GM20431 (cell line): ENCODE measurements at regions not wholly inside any gene's neighbourhood (a gene's known extent, or its start where the extent isn't known, plus 50 kb on each side); places are given as distances from the start of the nearest gene placed in this dataset.
"Not testable (repeated sequence)": the region's sequence is repeated elsewhere in the genome, so short reads cannot be mapped to it uniquely, and the experiment has no call there.

Experiments
- in situ Hi-C: fragments of 300-500 bp; cut with MseI, MboI; formaldehyde crosslinking; loops from one replicate; pipeline ENCODE4 v1.15.0; 2020; ENCODE audit warnings: low sequenced_read_pairs; ENCODE audit not compliant: unreplicated experiment

GRCh38 chr19:29154163-29154562 is 58.8 kb downstream of the UQCRFS1 start:
- in situ Hi-C loops, result no loop called here

- in situ Hi-C loops, result no loop called here
Measured at GRCh38 chr19:29145756-29146155, 67.2 kb downstream of the UQCRFS1 start.

GRCh38 chr19:29143183-29143582 is 69.8 kb downstream of the UQCRFS1 start:
- in situ Hi-C loops, result no loop called here

GRCh38 chr19:29139227-29139626 is 73.7 kb downstream of the UQCRFS1 start:
- in situ Hi-C loops, result no loop called here

GRCh38 chr19:29138206-29138605 is 74.7 kb downstream of the UQCRFS1 start:
- in situ Hi-C loops, result not testable (repeated sequence)

GRCh38 chr19:29131456-29131855 is 81.5 kb downstream of the UQCRFS1 start:
- in situ Hi-C loops, result no loop called here

GRCh38 chr19:29129148-29129547 is 83.8 kb downstream of the UQCRFS1 start:
- in situ Hi-C loops, result no loop called here

- in situ Hi-C loops, result no loop called here
Measured at GRCh38 chr19:29128203-29128602, 84.7 kb downstream of the UQCRFS1 start.

- in situ Hi-C loops, result no loop called here
Measured at GRCh38 chr19:29122185-29122584, 90.8 kb downstream of the UQCRFS1 start.

GRCh38 chr19:29121684-29122083 is 91.3 kb downstream of the UQCRFS1 start:
- in situ Hi-C loops, result no loop called here

- in situ Hi-C loops, result no loop called here
Measured at GRCh38 chr19:29120466-29120865, 92.5 kb downstream of the UQCRFS1 start.

- in situ Hi-C loops, result no loop called here
Measured at GRCh38 chr19:29119590-29119989, 93.4 kb downstream of the UQCRFS1 start.

- in situ Hi-C loops, result no loop called here
Measured at GRCh38 chr19:29118389-29118788, 94.6 kb downstream of the UQCRFS1 start.

- in situ Hi-C loops, result no loop called here
Measured at GRCh38 chr19:29117926-29118325, 95.0 kb downstream of the UQCRFS1 start.

- in situ Hi-C loops, result no loop called here
Measured at GRCh38 chr19:29115181-29115580, 97.8 kb downstream of the UQCRFS1 start.

GRCh38 chr19:29113838-29114237 is 99.1 kb downstream of the UQCRFS1 start:
- in situ Hi-C loops, result no loop called here

- in situ Hi-C loops, result no loop called here
Measured at GRCh38 chr19:29111576-29111975, 101.4 kb downstream of the UQCRFS1 start.

GRCh38 chr19:29107831-29108230 is 105.1 kb downstream of the UQCRFS1 start:
- in situ Hi-C loops, result no loop called here

GRCh38 chr19:29106346-29106885 is 106.5 kb downstream of the UQCRFS1 start:
- in situ Hi-C loops, result no loop called here

- in situ Hi-C loops, result no loop called here
Measured at GRCh38 chr19:29105629-29106292, 107.2 kb downstream of the UQCRFS1 start.

GRCh38 chr19:29104605-29105241 is 108.2 kb downstream of the UQCRFS1 start:
- in situ Hi-C loops, result no loop called here
